PC-9 (cell line): ENCODE measurements at regions not wholly inside any gene's neighbourhood (a gene's known extent, or its start where the extent isn't known, plus 50 kb on each side); places are given as distances from the start of the nearest gene placed in this dataset.

Experiments
- BruUV-seq: library from RNA; stranded (reverse); fragments of 400-500 nt; replicated peaks from 2 replicates; lab custom pipeline; 2021; lab: Mats Ljungman, UMichigan
- CTCF ChIA-PET: fragments of 300-600 bp; sonication (Branson Sonifier 250); formaldehyde crosslinking; loops from one replicate; lab custom pipeline; 2022; ENCODE audit warnings: antibody characterized with exemption; lab: Charles Lee
- POLR2A ChIA-PET: fragments of 300-600 bp; sonication (Branson Sonifier 250); formaldehyde crosslinking; loops from one replicate; lab custom pipeline; 2022; ENCODE audit warnings: antibody characterized with exemption; ENCODE audit not compliant: unreplicated experiment; lab: Charles Lee
- DNase-seq, 2 experiments: peaks; one replicate each; pipeline versions ENCODE4 v3.0.0 to v3.0.0-alpha.2; 2015 to 2022; ENCODE audit warnings: mixed read lengths in 1 of 2
- H2AFZ ChIP-seq: fragments of 200-600 bp; sonication (generic); 2 replicates; pipeline ENCODE4 v1.8.1; 2017; ENCODE audit warnings: antibody characterized with exemption
- H3F3A ChIP-seq: fragments of 200-600 bp; sonication (generic); 2 replicates; pipeline ENCODE4 v1.8.1; 2017; ENCODE audit warnings: antibody characterized with exemption, mild to moderate bottlenecking, low read depth; ENCODE audit not compliant: insufficient read depth
- H3K27ac ChIP-seq: fragments of 200-600 bp; sonication (generic); 2 replicates; pipeline ENCODE4 v1.6.1; 2016; ENCODE audit warnings: mixed run types
- H3K27me3 ChIP-seq: fragments of 200-600 bp; sonication (generic); 2 replicates; pipeline ENCODE4 v1.6.1; 2016; ENCODE audit warnings: low read depth, mixed run types; ENCODE audit not compliant: insufficient read depth
- H3K36me3 ChIP-seq: fragments of 200-600 bp; sonication (generic); 2 replicates; pipeline ENCODE4 v1.6.1; 2016; ENCODE audit warnings: low read depth, mixed run types
- H3K4me1 ChIP-seq: fragments of 200-600 bp; sonication (generic); replicated peaks from 2 replicates; pipeline ENCODE4 v1.6.1; 2016; ENCODE audit warnings: mixed run types; ENCODE audit not compliant: insufficient read depth
- H3K4me2 ChIP-seq: fragments of 200-600 bp; sonication (generic); 2 replicates; pipeline ENCODE4 v1.6.1; 2017; ENCODE audit warnings: mixed run types
- H3K4me3 ChIP-seq: fragments of 200-600 bp; sonication (generic); 2 replicates; pipeline ENCODE4 v1.6.1; 2016; ENCODE audit warnings: mixed run types
- H3K79me2 ChIP-seq: fragments of 200-600 bp; sonication (generic); 2 replicates; pipeline ENCODE4 v1.6.1; 2017; ENCODE audit warnings: low read depth, mixed run types
- H3K9me2 ChIP-seq: fragments of 200-600 bp; sonication (generic); 2 replicates; pipeline ENCODE4 v1.8.1; 2017; ENCODE audit warnings: mild to moderate bottlenecking; ENCODE audit not compliant: insufficient read depth
- H3K9me3 ChIP-seq: fragments of 200-600 bp; sonication (generic); 2 replicates; pipeline ENCODE4 v1.8.1; 2016; ENCODE audit warnings: low read depth; ENCODE audit not compliant: insufficient read depth
- H4K20me1 ChIP-seq: fragments of 200-600 bp; sonication (generic); 2 replicates; pipeline ENCODE4 v1.8.1; 2017; ENCODE audit not compliant: insufficient read depth
- EZH2 ChIP-seq: fragments of 200-600 bp; sonication (generic); IDR thresholded peaks from 2 replicates; pipeline ENCODE4 v1.8.0; 2017; ENCODE audit warnings: antibody characterized with exemption, low read depth
- intact Hi-C: fragments of 100-400 bp; cut with micrococcal nuclease; formaldehyde crosslinking; loops from one replicate; pipeline ENCODE4 v1.10.0; 2022; ENCODE audit not compliant: unreplicated experiment
- TF ChIP-seq, protein P1 (sequence below): fragments of 200-600 bp; sonication (generic); conservative IDR thresholded peaks from 2 replicates; pipeline ENCODE4 v1.6.1; 2017; ENCODE audit warnings: mixed run types, antibody characterized with exemption, mild to moderate bottlenecking, moderate library complexity

DNA sequence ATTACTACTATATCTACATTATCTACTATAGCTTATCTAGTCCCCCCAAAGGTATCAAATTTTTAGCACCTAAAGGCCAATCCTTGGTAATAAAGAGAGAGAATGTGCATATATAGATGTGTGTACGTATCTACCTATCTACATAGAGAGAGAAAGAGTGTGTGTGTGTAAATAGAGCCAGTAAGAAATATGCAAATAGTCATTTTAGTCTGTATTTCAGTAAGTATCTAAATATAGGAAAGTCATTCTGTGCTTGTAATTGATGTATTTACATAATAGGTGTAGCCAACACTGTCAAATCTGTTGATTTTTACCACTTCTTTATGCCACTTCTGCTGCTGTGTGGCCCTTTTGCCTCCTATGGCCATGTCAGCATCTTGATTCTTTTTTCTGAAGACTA lies 284.5 kb upstream of the TFPI start:
- H3K27me3 ChIP-seq = no peaks in the 10 kb centered on the region
- no peaks in the 10 kb centered on the region for H3K9me3 ChIP-seq
- no peak overlapping the region for H3K4me2 ChIP-seq
- ChIA-PET CTCF (no interaction called here), POLR2A (no interaction called here)
- no peak overlapping the region for H3K27ac ChIP-seq
- H3K9me2 ChIP-seq = no peaks in the 10 kb centered on the region
- H3K4me3 ChIP-seq = no peak overlapping the region
- no peak for DNase-seq
- no peaks in the 10 kb centered on the region for H3K36me3 ChIP-seq
- intact Hi-C loops = loop anchor here (5.0 kb wide), 1 partner anchor 691 kb away; no protein-coding TSS in a partner anchor
- no peaks in the 10 kb centered on the region for H4K20me1 ChIP-seq
- BruUV-seq = no TSS peak
- no peaks in the 10 kb centered on the region for H3F3A ChIP-seq
- H3K4me1 ChIP-seq = no peaks in the 10 kb centered on the region
- TF ChIP-seq EZH2 = no peak
- TF ChIP-seq, protein P1, sequence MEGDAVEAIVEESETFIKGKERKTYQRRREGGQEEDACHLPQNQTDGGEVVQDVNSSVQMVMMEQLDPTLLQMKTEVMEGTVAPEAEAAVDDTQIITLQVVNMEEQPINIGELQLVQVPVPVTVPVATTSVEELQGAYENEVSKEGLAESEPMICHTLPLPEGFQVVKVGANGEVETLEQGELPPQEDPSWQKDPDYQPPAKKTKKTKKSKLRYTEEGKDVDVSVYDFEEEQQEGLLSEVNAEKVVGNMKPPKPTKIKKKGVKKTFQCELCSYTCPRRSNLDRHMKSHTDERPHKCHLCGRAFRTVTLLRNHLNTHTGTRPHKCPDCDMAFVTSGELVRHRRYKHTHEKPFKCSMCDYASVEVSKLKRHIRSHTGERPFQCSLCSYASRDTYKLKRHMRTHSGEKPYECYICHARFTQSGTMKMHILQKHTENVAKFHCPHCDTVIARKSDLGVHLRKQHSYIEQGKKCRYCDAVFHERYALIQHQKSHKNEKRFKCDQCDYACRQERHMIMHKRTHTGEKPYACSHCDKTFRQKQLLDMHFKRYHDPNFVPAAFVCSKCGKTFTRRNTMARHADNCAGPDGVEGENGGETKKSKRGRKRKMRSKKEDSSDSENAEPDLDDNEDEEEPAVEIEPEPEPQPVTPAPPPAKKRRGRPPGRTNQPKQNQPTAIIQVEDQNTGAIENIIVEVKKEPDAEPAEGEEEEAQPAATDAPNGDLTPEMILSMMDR = no peak
- no peaks in the 10 kb centered on the region for H3K79me2 ChIP-seq
- H2AFZ ChIP-seq = no peak overlapping the region

- CTCF ChIA-PET = no interaction called here
- POLR2A ChIA-PET = no interaction called here
These were observed 288.1 kb upstream of the TFPI start for GRCh38 chr2:187842315-187842714.

DNA sequence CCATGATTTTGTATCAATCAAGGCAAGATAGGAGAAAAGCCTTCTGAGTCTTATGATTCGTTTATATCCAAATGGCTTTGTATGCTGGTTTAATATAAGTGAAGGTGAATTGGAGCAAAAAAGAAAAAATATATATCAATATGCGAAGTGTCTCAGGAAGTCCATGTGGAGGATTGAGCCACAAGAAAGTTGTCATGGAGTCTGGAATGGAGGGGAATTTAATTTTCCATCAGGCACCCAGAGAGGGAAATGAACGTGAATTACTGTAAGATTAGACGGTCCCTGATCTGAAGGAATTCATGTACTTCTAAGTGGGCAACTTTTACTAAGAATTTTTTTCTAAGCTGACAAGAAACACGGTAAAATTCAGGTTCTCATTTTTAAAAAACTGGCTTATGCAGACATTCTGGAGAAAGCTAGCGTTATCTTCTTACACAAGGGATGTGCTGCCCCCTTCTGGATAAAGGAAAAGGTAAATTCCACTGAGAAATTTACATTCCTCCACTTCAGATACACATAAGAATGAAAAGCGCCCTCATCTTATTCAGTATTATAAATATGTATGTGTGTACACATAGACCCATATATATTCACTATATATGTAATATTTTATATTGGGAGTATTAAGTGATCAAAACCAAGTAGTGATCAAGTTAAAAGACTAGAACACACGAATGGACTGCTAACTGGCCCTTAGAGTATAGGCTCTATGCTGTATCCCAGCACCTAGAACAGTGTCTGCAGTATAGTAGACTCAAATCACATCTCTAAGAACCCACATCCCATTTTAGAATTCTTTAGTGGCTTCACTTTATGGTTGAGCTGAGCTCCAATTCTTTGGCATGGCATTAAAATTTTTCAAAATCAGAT lies 289.0 kb upstream of the TFPI start:
- no TSS peak for BruUV-seq
- Histone ChIP-seq H3K27ac (no peak overlapping the region), H4K20me1 (no peaks in the 10 kb centered on the region), H3K36me3 (no peaks in the 10 kb centered on the region), H2AFZ (peak overlapping the region; percentile 58; the same call in 1 of the 2 replicates), H3K79me2 (no peaks in the 10 kb centered on the region), H3K4me3 (no peak overlapping the region), H3K9me2 (no peaks in the 10 kb centered on the region), H3K9me3 (no peaks in the 10 kb centered on the region), H3K27me3 (no peaks in the 10 kb centered on the region), H3F3A (no peaks in the 10 kb centered on the region), H3K4me2 (no peak overlapping the region), H3K4me1 (no peaks in the 10 kb centered on the region)
- TF ChIP-seq, protein P1 = peak; percentile 70
- TF ChIP-seq EZH2 = no peak
- peak in 1 of 2 experiments; percentile 0 for DNase-seq
- ChIA-PET POLR2A (no interaction called here), CTCF (no interaction called here)
- intact Hi-C loops = loop anchor here (1.0 to 5.0 kb wide), 4 partner anchors 246 to 670 kb away; no protein-coding TSS in a partner anchor

More at GRCh38 chr2:187842315-187842714, 288.1 kb upstream of the TFPI start:
- no peaks in the 10 kb centered on the region for H3K4me1 ChIP-seq
- no peaks in the 10 kb centered on the region for H3K27me3 ChIP-seq
- intact Hi-C loops = loop anchor here (2.0 to 5.0 kb wide), 2 partner anchors 245 to 670 kb away; no protein-coding TSS in a partner anchor
- no peaks in the 10 kb centered on the region for H3F3A ChIP-seq
- no peaks in the 10 kb centered on the region for H4K20me1 ChIP-seq
- H3K9me2 ChIP-seq = no peaks in the 10 kb centered on the region
- H3K27ac ChIP-seq = no peak overlapping the region
- H3K79me2 ChIP-seq = no peaks in the 10 kb centered on the region
- no peak overlapping the region for H3K4me3 ChIP-seq
- TF ChIP-seq EZH2 = no peak
- TF ChIP-seq, protein P1 = no peak
- BruUV-seq = no TSS peak
- no peak overlapping the region for H3K4me2 ChIP-seq
- H3K9me3 ChIP-seq = no peaks in the 10 kb centered on the region
- no peak overlapping the region for H2AFZ ChIP-seq
- H3K36me3 ChIP-seq = no peaks in the 10 kb centered on the region
- no peak for DNase-seq
